H1 (cell line): ENCODE measurements at regions not wholly inside any gene's neighbourhood (a gene's known extent, or its start where the extent isn't known, plus 50 kb on each side); places are given as distances from the start of the nearest gene placed in this dataset.

ENCODE experiments used
- CTCF ChIA-PET: fragments of 300-600 bp; sonication (Branson Sonifier 250); formaldehyde crosslinking; loops from one replicate; lab custom pipeline; 2021; ENCODE audit not compliant: partially characterized antibody; lab: Charles Lee
- POLR2A ChIA-PET: fragments of 300-600 bp; sonication (Branson Sonifier 250); formaldehyde crosslinking; loops from one replicate; lab custom pipeline; 2021; ENCODE audit warnings: inconsistent platforms; ENCODE audit not compliant: partially characterized antibody; lab: Charles Lee
- DNase-seq, 2 experiments: peaks; one replicate each; pipeline versions ENCODE4 v3.0.0 to v3.0.0-alpha.2; 2010 to 2022; ENCODE audit warnings: low spot score in 2 of 2, low read depth in 1 of 2, mixed read lengths in 1 of 2
- FAIRE-seq: peaks from 2 replicates; lab custom pipeline; 2011; peaks lifted over from hg19 to GRCh38; lab: Jason Lieb, UNC
- H2AFZ ChIP-seq: 2 replicates; pipeline ENCODE4 v1.8.1; 2012; ENCODE audit warnings: low read length, inconsistent platforms
- H2AK5ac ChIP-seq: 2 replicates; pipeline ENCODE4 v1.6.1; 2013; ENCODE audit warnings: low read depth, low read length
- H2BK120ac ChIP-seq: replicated peaks from 2 replicates; pipeline ENCODE3; 2013; ENCODE audit warnings: low read depth, low read length, inconsistent platforms
- H2BK12ac ChIP-seq: 2 replicates; pipeline ENCODE4 v1.6.1; 2013; ENCODE audit warnings: low read depth, low read length
- H2BK15ac ChIP-seq: 2 replicates; pipeline ENCODE4 v1.6.1; 2013; ENCODE audit warnings: low read length
- H2BK20ac ChIP-seq: 2 replicates; pipeline ENCODE4 v1.6.1; 2013; ENCODE audit warnings: low read length
- H2BK5ac ChIP-seq: 2 replicates; pipeline ENCODE4 v1.6.1; 2013; ENCODE audit warnings: low read depth, low read length
- H3K14ac ChIP-seq: 2 replicates; pipeline ENCODE4 v1.6.1; 2013; ENCODE audit warnings: inconsistent platforms; ENCODE audit not compliant: insufficient read length
- H3K18ac ChIP-seq: 2 replicates; pipeline ENCODE4 v1.6.1; 2013; ENCODE audit warnings: low read length; ENCODE audit errors: extremely low read depth
- H3K23ac ChIP-seq: 2 replicates; pipeline ENCODE4 v1.6.1; 2013; ENCODE audit warnings: inconsistent platforms; ENCODE audit not compliant: insufficient read length
- H3K23me2 ChIP-seq: 2 replicates; pipeline ENCODE4 v1.6.1; 2013; ENCODE audit warnings: low read depth, low read length
- H3K27ac ChIP-seq: 2 replicates; pipeline ENCODE4 v1.6.1; 2011; ENCODE audit warnings: low read depth, low read length, inconsistent platforms
- H3K27me3 ChIP-seq, 4 experiments: replicated peaks in 1 of 4; 1 replicate in 1 of 4; 2 replicates in 3 of 4; pipeline versions ENCODE4 v1.6.1 to v1.8.1; 2011 to 2013; ENCODE audit warnings: low read length in 3 of 4, mild to moderate bottlenecking in 3 of 4, inconsistent platforms in 2 of 4, mixed read lengths in 2 of 4, moderate library complexity in 1 of 4; ENCODE audit not compliant: control insufficient read depth in 3 of 4, insufficient read depth in 3 of 4; ENCODE audit errors: extremely low read depth in 1 of 4
- H3K36me3 ChIP-seq, 4 experiments: 2 replicates each; pipeline versions ENCODE4 v1.6.1 to v1.8.1; 2011 to 2013; ENCODE audit warnings: mild to moderate bottlenecking in 4 of 4, low read length in 3 of 4, moderate library complexity in 2 of 4, control low read depth in 1 of 4, inconsistent platforms in 1 of 4; ENCODE audit not compliant: insufficient read depth in 4 of 4, control insufficient read depth in 2 of 4
- H3K4ac ChIP-seq: replicated peaks from 2 replicates; pipeline ENCODE3; 2013; ENCODE audit warnings: low read length, low read depth, mixed read lengths, inconsistent platforms; ENCODE audit not compliant: insufficient read length
- H3K4me1 ChIP-seq, 4 experiments: replicated peaks in 1 of 4; 1 replicate in 1 of 4; 2 replicates in 3 of 4; pipeline versions ENCODE4 v1.6.1 to v1.8.1; 2011 to 2013; ENCODE audit warnings: low read length in 3 of 4, inconsistent platforms in 2 of 4, mixed read lengths in 1 of 4; ENCODE audit not compliant: insufficient read depth in 4 of 4, control insufficient read depth in 3 of 4
- H3K4me2 ChIP-seq, 2 experiments: 2 replicates each; pipeline versions ENCODE4 v1.6.1 to v1.8.1; 2011 to 2013; ENCODE audit warnings: low read depth in 2 of 2, low read length in 2 of 2, control low read depth in 1 of 2, inconsistent platforms in 1 of 2, mild to moderate bottlenecking in 1 of 2; ENCODE audit not compliant: insufficient read depth in 1 of 2
- H3K4me3 ChIP-seq, 4 experiments: fragments of 200-600, 300-600 bp in 1 of 4; sonication (generic), shearing (Covaris generic), sonication (Bioruptor Twin) in 1 of 4; 2 replicates each; pipeline versions ENCODE4 v1.5.1 to v1.8.1; 2011 to 2016; ENCODE audit warnings: low read length in 4 of 4, low read depth in 3 of 4, control low read depth in 2 of 4, inconsistent platforms in 2 of 4, mild to moderate bottlenecking in 2 of 4, mixed read lengths in 1 of 4, moderate library complexity in 1 of 4; ENCODE audit not compliant: insufficient read depth in 2 of 4; ENCODE audit errors: extremely low read depth in 1 of 4
- H3K56ac ChIP-seq: replicated peaks from 2 replicates; pipeline ENCODE3; 2013; ENCODE audit warnings: low read depth, mild to moderate bottlenecking, mixed read lengths, low read length, inconsistent platforms; ENCODE audit not compliant: insufficient read length
- H3K79me1 ChIP-seq: 2 replicates; pipeline ENCODE4 v1.6.1; 2013; ENCODE audit warnings: low read depth, low read length, control low read depth
- H3K79me2 ChIP-seq, 2 experiments: 2 replicates each; pipeline versions ENCODE4 v1.6.1 to v1.8.1; 2012 to 2013; ENCODE audit warnings: low read length in 2 of 2, mild to moderate bottlenecking in 2 of 2, inconsistent platforms in 1 of 2; ENCODE audit not compliant: insufficient read depth in 2 of 2, control insufficient read depth in 1 of 2
- H3K9ac ChIP-seq, 4 experiments: replicated peaks in 1 of 4; 1 replicate in 1 of 4; 2 replicates in 3 of 4; pipeline versions ENCODE4 v1.6.1 to v1.8.1; 2011 to 2013; ENCODE audit warnings: low read depth in 3 of 4, low read length in 3 of 4, control low read depth in 2 of 4, mild to moderate bottlenecking in 2 of 4, moderate library complexity in 2 of 4, inconsistent platforms in 1 of 4; ENCODE audit errors: extremely low read depth in 1 of 4
- H3K9me3 ChIP-seq, 2 experiments: 2 replicates each; pipeline versions ENCODE4 v1.6.1 to v1.8.1; 2012 to 2013; ENCODE audit warnings: mild to moderate bottlenecking in 2 of 2, moderate library complexity in 2 of 2, control low read depth in 1 of 2, inconsistent platforms in 1 of 2, low read depth in 1 of 2, low read length in 1 of 2, mixed read lengths in 1 of 2; ENCODE audit not compliant: insufficient read depth in 2 of 2
- H4K20me1 ChIP-seq, 2 experiments: replicated peaks in 1 of 2; 2 replicates each; pipeline versions ENCODE3 to v1.8.1; 2011 to 2013; ENCODE audit warnings: inconsistent platforms in 2 of 2, low read length in 2 of 2, mild to moderate bottlenecking in 1 of 2; ENCODE audit not compliant: insufficient read depth in 2 of 2, control insufficient read depth in 1 of 2
- H4K5ac ChIP-seq: 2 replicates; pipeline ENCODE4 v1.6.1; 2013; ENCODE audit warnings: low read length, low read depth, mixed read lengths, inconsistent platforms; ENCODE audit not compliant: insufficient read length
- H4K8ac ChIP-seq: 2 replicates; pipeline ENCODE4 v1.8.0; 2013; ENCODE audit warnings: mild to moderate bottlenecking, moderate library complexity, low read length, inconsistent platforms; ENCODE audit not compliant: insufficient read depth; ENCODE audit errors: extremely low read depth
- H4K91ac ChIP-seq: replicated peaks from 2 replicates; pipeline ENCODE3; 2013; ENCODE audit warnings: low read length, mixed read lengths, inconsistent platforms; ENCODE audit not compliant: insufficient read length
- CTCF ChIP-seq, 3 experiments: IDR thresholded peaks; 1 replicate in 2 of 3; 2 replicates in 1 of 3; pipeline versions ENCODE4 v1.5.1 to v1.6.1; 2011; ENCODE audit warnings: low read length in 3 of 3, mild to moderate bottlenecking in 3 of 3, inconsistent platforms in 2 of 3, low read depth in 1 of 3, moderate library complexity in 1 of 3; ENCODE audit not compliant: insufficient read depth in 1 of 3; ENCODE audit errors: control extremely low read depth in 1 of 3
- GTF2F1 ChIP-seq: IDR thresholded peaks from 2 replicates; pipeline ENCODE4 v1.6.1; 2012; ENCODE audit warnings: low read depth, low read length, improper control_type of control experiment, borderline replicate concordance
- JUND ChIP-seq: IDR thresholded peaks from 2 replicates; pipeline ENCODE4 v1.6.1; 2011; ENCODE audit warnings: mild to moderate bottlenecking, improper control_type of control experiment, low read length
- WGBS, 2 experiments: shearing (Covaris generic) in 1 of 2; methylation state at CpG; one replicate each; pipeline versions ENCODE4 v1.1.6 to v1.1.7; 2013 to 2015; ENCODE audit warnings: low lambda C conversion rate in 2 of 2, mixed read lengths in 2 of 2, inconsistent platforms in 1 of 2, low coverage in 1 of 2, missing lambda C conversion rate in 1 of 2; ENCODE audit not compliant: insufficient replicate concordance in 2 of 2, insufficient coverage in 1 of 2, insufficient read length in 1 of 2; ENCODE audit errors: extremely low coverage in 1 of 2, missing lambda C conversion rate in 1 of 2; 5-methylcytosine and 5-hydroxymethylcytosine counted together

GRCh38 chr1:187046293-187046692, 217.5 kb downstream of the PLA2G4A start:
- no peak for FAIRE-seq
- no peak for TF ChIP-seq CTCF (IDR thresholded peaks at IDR 0.05; ENCODE audit: control extremely low read depth in 1 of 3, insufficient read depth in 1 of 3, low read depth in 1 of 3, low read length in 3 of 3)
- TF ChIP-seq GTF2F1, result no peak
- no peak for TF ChIP-seq JUND
- ChIA-PET POLR2A (no interaction called here), CTCF (interaction anchor here (0.8 kb wide), 1 partner anchor 122 kb away, joined by 3 read pairs; no protein-coding TSS in a partner anchor)
- no peak overlapping the region for H2BK15ac ChIP-seq
- no peak overlapping the region for H3K23ac ChIP-seq
- DNase-seq, result no peak
- H4K8ac ChIP-seq, result no peak overlapping the region
- H3K4me1 ChIP-seq, result peaks cover 0 to 15% (median 9%) of the 10 kb centered on the region in 4 experiments; a peak in 4 of 7 replicates
- H3K23me2 ChIP-seq, result no peaks in the 10 kb centered on the region
- H3K18ac ChIP-seq, result no peak overlapping the region
- WGBS, 2 experiments, result 93% methylated on average over 5 of the region's 5 CpGs; no CpG with 5 or more reads in 1 of the 2 experiments
- H2BK120ac ChIP-seq, result no peak overlapping the region
- no peak overlapping the region for H2AFZ ChIP-seq
- H3K27me3 ChIP-seq, result peaks cover 0 to 3% (median 0%) of the 10 kb centered on the region in 4 experiments; a peak in 2 of 7 replicates
- H3K4ac ChIP-seq, result no peak overlapping the region
- H4K91ac ChIP-seq, result no peak overlapping the region
- no peak overlapping the region for H3K14ac ChIP-seq
- H2AK5ac ChIP-seq, result no peak overlapping the region
- no peak overlapping the region for H2BK5ac ChIP-seq
- H3K4me3 ChIP-seq, result no peak overlapping the region
- 0 out of 2 replicates have a peak overlapping the region, but pooled peaks have one; percentile 24 for H2BK20ac ChIP-seq
- H3K79me2 ChIP-seq, result no peaks in the 10 kb centered on the region
- no peak overlapping the region for H3K56ac ChIP-seq
- no peak overlapping the region for H4K5ac ChIP-seq
- H3K36me3 ChIP-seq, result no peaks in the 10 kb centered on the region
- no peaks in the 10 kb centered on the region for H3K79me1 ChIP-seq
- no peak overlapping the region for H3K4me2 ChIP-seq
- H4K20me1 ChIP-seq, result no peaks in the 10 kb centered on the region
- no peak overlapping the region for H3K27ac ChIP-seq
- peak overlapping the region; percentile 69; the same call in 1 of the 2 replicates for H2BK12ac ChIP-seq
- no peak overlapping the region for H3K9ac ChIP-seq
- no peaks in the 10 kb centered on the region for H3K9me3 ChIP-seq
